HG02938 (cell line): ENCODE measurements at regions not wholly inside any gene's neighbourhood (a gene's known extent, or its start where the extent isn't known, plus 50 kb on each side); places are given as distances from the start of the nearest gene placed in this dataset.
"Not testable (repeated sequence)": the region's sequence is repeated elsewhere in the genome, so short reads cannot be mapped to it uniquely, and the experiment has no call there.

Experiments
- ATAC-seq: cut with Tn5 transposase; IDR thresholded peaks from one replicate; pipeline ENCODE4 v1.9.1; 2021; ENCODE audit warnings: mild to moderate bottlenecking, moderate library complexity; ENCODE audit not compliant: unreplicated experiment

DNA sequence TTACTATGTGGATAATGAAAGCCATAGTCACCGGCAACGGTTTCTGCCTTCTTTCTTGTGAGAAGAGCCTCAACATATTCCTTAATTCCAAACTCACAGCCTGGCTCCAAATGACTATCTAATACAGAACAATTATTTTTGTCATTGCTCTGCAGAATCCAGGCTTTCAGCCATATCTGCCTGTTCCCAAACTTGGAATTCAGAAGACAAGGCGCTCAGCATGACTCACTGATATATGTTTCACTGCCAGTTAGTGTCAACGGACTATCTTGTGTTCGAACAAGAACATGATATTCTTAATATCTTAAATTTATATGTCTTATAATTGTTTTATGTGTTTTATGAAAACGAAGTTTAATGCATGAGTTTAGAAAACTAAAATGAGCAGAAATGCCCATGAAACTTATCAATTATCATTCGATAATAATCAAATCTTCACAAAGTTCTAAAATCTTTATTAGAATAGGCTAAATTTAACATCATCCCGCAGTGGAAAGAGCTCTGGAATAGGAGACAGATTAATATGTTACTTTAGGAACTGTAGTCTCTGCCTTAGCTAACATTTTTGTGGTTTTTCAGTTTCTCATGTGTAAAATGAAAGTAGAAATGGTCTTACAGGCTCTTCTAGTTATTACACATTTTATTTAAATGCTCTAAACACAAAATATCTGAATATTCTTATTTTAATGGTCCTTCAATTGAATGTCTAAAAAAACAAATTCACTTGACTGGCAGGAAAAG, 669.3 kb upstream of the GJE1 start:
- peak; percentile 87 for ATAC-seq

DNA sequence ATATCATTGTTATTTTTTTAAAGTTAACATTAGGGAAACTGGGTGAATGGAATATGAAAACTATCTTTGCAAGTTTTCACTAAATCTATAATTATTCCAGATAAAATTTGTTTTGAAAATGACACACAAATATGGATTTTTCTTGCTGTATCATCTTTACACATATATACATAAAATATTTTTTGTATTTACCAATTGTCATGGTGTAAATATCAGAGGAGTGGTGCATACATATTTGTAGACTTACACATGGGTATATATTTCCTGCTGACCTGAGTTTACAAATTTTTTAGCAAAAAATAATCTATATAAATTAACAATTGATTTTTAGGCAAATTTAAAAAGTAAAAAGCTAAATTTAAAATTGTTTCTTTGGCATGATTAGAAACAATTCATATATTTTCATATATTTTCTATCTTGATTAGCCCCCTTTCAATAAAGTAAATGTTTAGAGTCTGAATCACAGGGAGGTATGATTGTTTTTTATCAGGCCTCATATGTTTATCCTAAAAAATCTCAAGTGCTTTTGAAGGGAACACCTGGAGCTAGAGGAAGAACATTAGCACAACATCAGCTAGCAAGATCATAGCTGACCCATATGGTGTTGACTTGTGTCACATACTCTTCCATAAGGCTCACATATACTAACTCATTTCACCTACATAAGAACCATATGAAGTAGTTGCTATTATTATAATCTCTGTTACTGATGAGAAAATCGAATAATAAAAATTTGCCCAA, 671.8 kb upstream of the GJE1 start:
- ATAC-seq = no peak

DNA sequence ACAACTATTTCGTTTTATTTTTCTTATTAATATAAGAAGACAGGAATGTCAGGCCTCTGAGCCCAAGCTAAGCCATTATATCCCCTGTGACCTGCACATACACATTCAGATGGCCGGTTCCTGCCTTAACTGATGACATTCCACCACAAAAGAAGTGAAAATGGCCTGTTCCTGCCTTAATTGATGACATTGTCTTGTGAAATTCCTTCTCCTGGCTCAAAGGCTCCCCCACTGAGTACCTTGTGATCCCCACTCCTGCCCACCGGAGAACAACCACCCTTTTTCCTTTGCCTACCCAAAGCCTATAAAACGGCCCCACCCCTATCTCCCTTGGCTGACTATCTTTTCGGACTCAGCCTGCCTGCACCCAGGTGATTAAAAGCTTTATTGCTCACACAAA, 672.5 kb upstream of the GJE1 start:
- ATAC-seq = not testable (repeated sequence)

DNA sequence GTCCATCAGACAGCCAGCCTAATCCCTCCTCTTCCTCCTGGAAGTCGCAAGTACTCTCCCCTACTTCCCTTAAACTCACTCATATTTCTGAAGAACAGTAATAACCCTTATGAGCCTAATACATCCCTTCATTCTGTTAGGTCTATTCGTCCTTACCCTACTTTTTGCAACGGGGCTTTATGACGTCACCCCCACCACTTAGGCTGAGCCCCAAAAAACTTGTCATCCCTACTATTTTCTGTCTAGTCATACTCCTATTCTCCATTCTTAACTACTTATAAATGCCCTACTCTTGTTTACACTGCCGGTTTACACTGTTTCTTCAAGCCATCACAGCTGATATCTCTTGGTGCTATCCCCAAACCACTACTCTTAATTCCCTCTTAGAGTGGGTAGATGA, 674.7 kb upstream of the GJE1 start:
- not testable (repeated sequence) for ATAC-seq

DNA sequence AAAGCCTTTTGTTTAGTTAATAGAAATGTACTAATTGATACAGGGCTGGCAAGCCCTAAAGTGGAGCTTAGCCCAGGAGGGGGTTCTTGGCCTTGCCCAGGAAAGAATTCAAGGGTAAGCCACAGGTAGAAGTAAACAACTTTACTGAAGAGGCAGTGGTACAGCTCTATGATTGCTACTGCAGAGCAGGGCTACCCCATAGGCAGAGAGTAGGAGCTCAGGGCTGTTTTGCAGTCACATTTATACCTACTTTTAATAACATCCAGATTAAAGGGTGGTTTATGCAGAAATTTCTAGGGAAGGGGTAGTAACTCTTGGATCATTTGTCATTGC, 680.4 kb upstream of the GJE1 start:
- no peak for ATAC-seq

DNA sequence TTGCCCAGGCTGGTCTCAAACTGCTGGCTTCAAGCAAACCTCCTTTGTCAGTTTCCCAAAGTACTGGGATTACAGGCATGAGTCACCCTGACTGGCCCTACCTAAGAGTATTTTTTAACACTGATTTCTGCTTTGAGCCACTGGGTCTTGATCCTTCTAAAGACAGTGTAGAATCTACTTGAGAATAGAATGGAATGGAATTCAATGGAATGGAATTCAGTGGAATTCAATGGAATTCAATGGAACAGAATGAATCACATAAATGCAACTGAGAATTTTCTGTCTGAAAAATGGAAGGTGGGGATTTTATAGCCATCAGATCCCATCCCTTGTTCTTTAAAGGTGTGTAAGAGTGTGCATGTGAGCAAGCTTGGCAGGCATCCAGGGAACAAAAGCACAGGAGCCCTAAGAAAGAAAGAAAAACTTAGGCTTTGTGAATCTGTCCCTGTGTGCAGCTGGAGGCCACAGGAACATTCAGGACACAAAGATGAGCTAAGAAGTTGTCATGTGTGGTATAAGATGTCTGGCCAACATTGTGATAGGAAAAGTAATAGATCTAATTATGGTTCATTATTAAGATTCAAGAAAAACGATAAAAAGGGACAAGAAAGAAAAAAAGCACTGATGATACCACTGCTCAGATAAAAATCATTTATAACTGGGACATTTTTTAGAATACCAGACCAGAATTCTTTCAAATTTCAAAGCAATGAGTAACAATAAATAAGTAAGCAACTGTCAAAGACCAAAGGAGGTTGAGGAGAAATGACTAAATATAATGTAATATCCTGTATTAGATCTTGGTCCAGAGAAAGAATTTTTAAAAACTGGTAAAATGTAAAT, 681.0 kb upstream of the GJE1 start:
- no peak for ATAC-seq

DNA sequence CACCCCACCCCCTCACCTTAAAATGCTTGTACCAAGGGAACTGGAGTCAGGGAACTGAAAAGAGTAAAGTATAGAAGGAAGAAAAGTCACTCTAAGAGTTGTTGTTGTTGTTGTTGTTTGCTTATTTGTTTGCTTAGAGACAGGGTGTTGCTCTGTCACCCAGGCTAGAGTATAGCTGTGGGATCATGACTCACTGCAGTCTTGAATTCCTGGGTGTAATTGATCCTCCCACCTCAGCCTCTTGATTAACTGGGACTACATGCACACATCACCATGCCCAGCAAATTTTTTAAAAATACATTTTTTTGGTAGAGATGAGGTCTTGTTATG, 681.6 kb upstream of the GJE1 start:
- ATAC-seq = no peak

DNA sequence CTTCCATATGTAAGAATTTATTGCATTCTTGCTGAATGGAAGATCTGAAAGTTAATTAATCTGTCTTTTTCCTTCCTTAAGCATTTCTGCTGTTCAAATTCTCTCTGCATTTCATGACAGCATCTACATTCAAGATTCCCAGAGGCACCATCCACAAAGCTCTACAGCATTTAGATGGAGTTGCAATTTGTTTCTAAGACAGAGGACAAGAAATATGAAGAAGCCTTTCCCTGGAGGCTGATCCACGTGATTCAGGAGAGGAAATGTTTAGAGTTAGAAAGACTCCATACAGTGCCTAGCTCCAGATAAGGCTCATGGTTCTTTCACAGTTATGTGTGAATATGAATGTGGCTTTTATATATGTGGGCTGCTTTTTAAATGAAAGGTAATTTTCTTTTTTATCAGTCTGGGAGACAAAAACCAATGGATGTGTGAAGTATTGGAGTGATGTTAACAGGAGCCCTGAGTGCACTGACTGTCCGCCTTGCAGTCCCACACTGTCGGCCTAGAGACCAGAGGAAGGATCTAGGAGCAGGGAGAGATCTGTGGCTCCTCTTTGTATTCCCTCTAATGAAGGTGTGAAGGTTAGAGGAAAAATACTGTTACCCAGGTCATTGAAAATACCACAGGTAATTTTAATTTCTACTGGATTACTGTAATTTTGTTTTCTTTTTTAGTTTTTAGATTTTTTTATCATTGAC, 686.6 kb upstream of the GJE1 start:
- no peak for ATAC-seq

DNA sequence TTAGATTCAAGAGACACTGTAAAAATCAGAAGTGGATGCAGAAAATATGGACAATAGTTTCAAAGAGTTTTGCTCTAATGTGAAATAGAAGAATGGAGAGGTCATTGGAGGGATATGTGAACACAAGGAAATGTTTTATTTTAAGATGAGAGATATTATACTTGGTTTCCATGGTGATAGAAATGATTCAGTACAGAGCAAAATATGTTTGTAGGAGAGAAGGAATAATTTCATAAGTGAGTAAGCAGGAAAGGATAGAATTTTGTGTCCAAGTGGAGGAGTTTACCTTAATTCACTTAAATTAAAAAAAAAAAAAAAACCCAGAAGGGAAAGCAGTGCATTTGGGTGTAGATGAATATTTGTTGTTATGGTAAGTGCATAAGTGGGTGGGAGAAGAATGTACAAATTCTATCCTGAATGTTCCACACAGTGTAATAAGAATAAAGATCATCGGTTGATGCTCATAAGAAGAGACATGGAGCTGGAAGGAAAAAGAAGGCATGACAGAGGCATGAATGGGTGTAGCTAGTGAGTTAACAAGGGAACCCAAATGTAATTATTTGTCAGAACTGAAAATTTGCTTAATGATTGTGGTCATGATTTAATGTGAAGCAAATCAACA, 688.9 kb upstream of the GJE1 start:
- no peak for ATAC-seq

DNA sequence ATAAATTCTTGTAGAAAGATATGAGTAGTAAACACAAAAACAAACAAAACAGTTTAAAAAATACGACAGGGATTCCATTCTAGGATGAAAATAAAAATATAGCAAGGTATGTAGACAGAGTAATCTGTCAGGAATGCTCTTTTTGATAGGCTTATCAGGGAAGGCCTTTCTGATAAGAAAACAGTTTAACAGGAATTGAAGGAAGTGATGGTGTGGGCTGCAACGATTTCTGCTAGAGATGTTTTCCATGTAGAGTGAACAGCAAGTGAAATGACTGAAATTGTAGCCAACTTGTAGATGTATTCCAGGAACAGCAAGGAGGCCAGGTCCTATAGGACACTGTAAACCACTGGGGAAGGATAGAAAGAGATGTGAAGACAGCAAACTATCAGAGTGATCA, 689.7 kb upstream of the GJE1 start:
- no peak for ATAC-seq

DNA sequence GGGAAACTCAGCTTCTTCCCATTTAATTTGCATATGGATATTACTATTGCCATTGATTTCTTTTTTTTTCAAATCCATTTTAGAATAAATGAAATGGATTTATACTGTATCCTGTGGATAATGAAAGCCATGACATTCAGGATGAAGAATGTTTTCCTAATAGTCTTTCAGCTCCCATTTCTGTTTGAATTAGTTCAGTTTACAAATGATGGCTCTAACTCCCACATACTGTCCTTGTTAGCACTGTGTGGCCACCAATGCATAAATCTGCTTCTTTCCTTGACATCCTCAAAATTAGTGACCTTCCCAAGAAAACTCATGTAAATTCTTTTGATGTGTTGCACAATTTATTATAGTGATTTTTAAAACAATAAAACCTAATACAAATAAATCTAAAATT, 693.2 kb upstream of the GJE1 start:
- no peak for ATAC-seq

DNA sequence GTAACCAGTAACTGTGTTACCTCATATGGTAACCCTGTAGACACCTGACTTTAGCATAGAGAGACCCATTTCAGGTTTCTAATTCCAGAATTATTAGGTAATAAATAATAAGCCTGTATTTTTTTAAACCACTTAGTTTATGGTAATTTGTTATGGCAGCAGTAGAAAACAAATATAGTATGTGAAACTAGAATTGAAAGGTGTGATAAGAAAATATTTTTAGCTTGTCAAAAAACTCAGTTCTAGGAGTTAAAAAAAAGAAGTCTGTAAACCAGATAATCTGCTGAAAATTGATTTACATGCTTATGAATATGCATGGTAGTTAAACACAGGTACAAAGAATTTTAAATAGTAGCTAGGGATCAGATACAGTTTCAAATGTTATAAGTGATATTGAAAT, 695.0 kb upstream of the GJE1 start:
- peak; percentile 51 for ATAC-seq

DNA sequence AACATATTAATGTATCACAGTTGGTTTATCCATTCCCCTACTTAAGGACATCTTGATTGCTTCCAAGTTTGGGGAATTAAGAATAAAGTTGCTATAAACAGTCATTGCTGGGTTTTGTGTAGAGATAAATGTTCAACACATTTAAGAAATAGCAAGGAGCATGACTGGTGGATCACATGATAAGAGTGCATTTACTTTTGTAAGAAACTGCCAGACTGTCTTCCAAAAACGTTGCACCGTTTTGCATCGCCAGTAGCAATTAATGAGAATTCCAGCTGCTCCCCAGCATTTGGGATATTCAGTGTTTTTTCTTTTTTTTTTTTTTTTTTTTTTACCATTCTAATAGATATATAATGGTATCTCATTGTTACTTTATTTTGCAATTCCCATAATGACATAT, 695.7 kb upstream of the GJE1 start:
- no peak for ATAC-seq

DNA sequence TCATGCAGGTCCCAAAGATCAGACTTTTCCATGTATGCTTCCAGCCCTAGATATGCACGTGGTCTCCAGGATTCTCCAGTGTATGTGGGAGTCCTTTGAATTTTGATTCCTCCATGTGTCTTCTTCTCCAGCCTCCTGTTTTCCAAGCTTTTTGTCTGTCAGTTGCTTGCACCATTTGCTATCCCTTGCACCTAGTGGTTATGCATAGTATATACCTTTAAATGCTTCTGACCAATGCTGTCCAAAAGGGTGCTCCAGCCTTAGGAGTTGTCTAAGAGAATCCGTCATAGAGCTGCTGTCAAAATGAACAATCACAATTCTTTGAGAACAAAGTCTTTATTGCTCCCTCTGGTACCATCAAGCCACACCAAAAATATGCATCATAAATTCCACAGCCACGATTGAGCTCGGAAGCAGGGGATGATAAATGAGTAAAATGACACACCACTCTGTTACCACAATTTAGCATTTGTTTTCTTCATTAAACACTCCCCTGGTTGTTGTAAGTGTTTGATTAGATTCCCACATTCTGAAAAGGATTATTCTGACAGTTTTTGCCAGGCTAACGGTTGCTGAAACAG, 706.2 kb upstream of the GJE1 start:
- ATAC-seq = no peak

DNA sequence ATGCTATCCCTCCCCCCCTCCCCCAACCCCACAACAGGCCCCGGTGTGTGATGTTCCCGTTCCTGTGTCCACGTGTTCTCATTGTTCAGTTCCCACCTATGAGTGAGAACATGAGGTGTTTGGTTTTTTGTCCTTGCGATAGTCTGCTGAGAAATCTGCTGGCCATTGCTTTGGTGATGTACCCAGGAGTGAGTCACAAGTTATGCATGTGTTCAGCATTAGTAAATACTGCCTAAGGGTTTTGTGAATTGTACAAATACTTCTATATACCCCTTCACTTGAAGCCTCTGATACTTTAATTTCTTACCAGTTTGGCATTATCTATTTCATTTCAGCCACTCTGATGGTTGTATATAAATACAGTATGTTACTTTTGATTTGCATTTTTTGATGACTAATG, 711.3 kb upstream of the GJE1 start:
- no peak for ATAC-seq

DNA sequence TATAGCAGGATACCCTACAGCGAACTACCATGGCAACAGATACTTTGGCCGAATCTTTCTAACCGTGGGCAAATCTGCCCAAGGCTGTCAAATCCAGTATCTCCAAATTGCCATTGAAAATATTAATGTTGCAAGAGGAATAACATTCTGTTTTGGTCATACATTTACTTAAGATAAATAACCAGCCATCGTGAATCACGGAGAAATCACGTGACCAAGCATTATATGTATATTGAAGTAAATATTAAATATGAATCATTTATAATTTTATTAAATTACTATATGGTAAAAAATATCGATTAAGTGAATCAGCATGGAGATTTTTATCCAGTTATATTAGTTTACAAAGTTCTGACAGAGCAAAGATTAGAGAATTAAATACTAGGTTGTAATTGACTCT, 714.6 kb upstream of the GJE1 start:
- ATAC-seq = no peak

DNA sequence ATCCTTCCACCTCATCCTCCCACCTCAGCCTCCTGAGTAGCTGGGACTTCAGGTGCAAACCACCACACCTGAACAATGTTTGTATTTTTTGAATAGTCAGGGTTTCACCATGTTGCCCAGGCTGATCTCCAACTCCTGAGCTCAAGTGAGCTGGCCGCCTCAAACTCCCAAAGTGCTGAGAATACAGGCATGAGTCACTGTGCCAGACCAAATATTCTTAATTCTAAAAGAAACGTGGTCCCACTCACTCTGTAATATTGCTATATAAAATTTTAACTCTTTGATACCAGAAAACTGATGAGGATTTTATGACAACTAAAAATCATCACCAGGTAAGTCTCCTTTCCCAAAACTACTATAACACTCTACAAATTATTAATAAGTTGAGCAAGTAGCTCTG, 716.8 kb upstream of the GJE1 start:
- ATAC-seq = no peak

DNA sequence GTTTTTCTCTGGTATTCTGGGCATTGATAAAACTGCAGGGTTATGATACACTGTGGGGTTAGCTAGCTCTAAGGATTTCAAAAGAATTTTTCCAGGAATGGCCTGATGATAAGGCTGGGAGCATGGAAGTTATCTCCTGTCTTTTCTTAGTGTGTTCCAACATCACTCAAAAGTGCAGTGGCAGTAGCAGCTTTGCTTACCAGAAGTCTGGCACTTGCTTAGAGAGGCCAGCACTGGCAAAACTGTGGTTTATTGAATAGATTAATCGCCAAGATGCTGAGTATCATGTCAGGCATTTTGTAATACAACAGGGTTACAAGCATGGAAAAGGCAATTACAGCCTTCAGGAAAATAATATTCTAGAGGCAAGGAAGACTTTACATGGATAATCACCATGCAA, 719.5 kb upstream of the GJE1 start:
- ATAC-seq = no peak

DNA sequence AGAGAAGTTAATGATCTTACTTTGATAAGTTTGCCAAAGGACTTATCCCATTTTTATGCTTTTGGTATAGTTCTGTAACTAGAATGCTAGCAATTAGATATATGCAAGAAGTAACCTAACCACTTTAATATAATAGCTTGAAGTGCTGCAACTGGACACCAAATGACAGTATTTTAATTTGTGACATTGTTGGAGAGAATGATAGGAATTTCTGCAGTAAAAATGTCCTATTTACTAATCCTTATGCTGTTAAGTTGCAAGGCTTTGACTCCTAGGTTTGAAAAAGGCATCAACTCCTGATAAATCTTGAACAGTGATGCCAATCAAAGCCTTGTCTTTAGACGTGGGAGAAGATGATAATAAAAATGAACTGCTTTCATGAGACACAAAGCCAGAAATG, 726.0 kb upstream of the GJE1 start:
- no peak for ATAC-seq

DNA sequence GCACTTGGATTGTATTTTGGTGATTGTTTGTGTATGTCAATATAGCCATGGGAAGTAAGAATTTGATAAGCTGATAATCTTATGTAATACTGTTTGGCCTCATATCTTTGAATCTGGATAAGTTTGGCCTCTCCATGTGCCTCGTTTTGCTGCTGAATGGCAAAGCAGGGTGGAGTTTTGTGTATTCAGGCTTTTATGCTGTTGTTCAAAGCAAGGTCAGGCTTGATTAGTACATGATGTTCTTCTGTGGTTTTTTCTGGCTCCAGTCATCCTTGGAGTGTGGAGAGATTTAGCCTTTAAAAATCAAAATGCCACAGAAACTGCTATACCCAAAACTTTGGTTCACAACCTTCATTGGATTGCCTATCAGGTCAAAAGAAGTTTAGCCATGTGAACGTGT, 728.9 kb upstream of the GJE1 start:
- ATAC-seq = no peak

DNA sequence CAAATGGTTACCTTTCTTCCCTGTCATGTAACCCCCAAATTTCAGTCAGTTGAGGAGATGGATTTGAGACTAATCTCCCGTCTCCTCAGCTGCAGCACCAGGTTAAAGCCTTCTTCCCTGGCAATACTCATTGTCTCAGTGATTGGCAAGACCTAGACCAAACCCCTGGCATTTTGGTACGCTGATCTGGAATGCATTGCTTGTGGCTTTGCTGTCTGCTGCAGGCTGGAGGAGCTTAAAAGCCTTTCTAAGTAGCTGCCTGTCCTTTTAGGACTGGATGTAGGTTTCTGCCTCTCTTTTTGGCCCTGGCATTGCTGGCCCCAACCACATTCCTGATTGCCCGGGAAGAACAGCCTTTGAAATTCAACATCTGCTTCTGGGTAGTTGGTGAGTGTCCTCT, 729.6 kb upstream of the GJE1 start:
- no peak for ATAC-seq
